Activated T-helper 1 cell treated with anti-CD3 and anti-CD28 coated beads, Interleukin-12 subunit alpha, Interleukin-12 subunit beta, Interleukin-2, Interleukin-4 antibody, amounts not matched to agents 30 ng/mL and 10 ng/mL and 1 ng/mL, durations not matched to agents 14 hours and 24 hours and 36 hours (primary cell): ENCODE measurements at regions not wholly inside any gene's neighbourhood (a gene's known extent, or its start where the extent isn't known, plus 50 kb on each side); places are given as distances from the start of the nearest gene placed in this dataset.

Source experiments
- DNase-seq: peaks from one replicate; pipeline ENCODE4 v3.0.0; 2021; ENCODE audit warnings: low spot score
- H3K27ac Mint-ChIP-seq: one replicate; pipeline ENCODE4 v1.8.0; 2021; ENCODE audit warnings: mild to moderate bottlenecking, mixed read lengths
- H3K27me3 Mint-ChIP-seq: one replicate; pipeline ENCODE4 v1.8.0; 2022; ENCODE audit warnings: mild to moderate bottlenecking, moderate library complexity, mixed read lengths; ENCODE audit not compliant: insufficient read depth
- H3K36me3 Mint-ChIP-seq: one replicate; pipeline ENCODE4 v1.8.0; 2021; ENCODE audit warnings: low read depth, mixed read lengths
- H3K4me1 Mint-ChIP-seq: one replicate; pipeline ENCODE4 v1.8.0; 2021; ENCODE audit warnings: low read depth, mixed read lengths
- H3K4me3 Mint-ChIP-seq: one replicate; pipeline ENCODE4 v1.8.0; 2021; ENCODE audit warnings: mild to moderate bottlenecking, moderate library complexity, mixed read lengths
- H3K9me3 Mint-ChIP-seq: one replicate; pipeline ENCODE4 v1.8.0; 2021; ENCODE audit warnings: mixed read lengths
- intact Hi-C: fragments of 100-400 bp; cut with micrococcal nuclease; formaldehyde crosslinking; loops from one replicate; pipeline ENCODE4 v1.15.1; 2024

DNA sequence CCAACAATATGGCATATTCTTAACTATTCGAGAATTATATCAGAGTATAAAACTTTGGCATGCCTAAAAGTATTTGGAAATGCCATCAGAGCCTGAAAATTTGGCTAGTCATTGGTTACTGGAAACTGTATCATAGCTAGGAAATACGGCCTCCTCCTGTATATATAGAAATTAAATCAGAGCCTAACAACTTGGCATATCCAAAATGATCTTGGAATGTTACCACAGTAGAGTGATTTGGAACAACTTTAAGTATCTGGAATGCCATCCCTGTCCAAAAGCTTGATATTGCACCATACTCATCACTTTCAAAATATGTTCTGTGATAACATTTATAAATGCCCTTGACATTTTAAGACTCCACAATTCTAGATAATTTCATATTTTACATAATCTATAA is 335.8 kb downstream of the SLITRK1 start:
- H3K27ac Mint-ChIP-seq = no peak overlapping the region
- no peaks in the 10 kb centered on the region for H3K4me1 Mint-ChIP-seq
- intact Hi-C loops = no loop called here
- DNase-seq = no peak
- peaks cover 12% of the 10 kb centered on the region for H3K9me3 Mint-ChIP-seq
- no peak overlapping the region for H3K4me3 Mint-ChIP-seq
- no peaks in the 10 kb centered on the region for H3K27me3 Mint-ChIP-seq
- H3K36me3 Mint-ChIP-seq = no peaks in the 10 kb centered on the region

DNA sequence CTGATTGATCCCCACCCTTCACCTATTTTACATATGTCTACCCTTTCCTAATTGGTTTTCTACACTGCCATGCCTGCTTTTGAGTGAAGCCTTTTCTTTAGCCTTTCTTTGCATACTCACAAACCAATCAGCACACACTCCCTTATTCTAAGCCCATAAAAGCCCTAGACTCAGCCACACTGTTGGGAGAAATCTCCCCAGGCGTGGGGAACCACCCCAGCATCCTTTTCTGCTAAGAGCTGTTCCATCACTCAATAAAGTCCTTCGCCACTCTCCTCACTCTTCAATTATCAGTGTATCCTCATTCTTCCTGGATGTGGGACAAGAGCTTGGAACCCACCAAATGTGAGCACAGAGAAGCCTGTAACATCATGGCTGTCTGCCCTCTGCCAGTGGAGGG is 343.6 kb downstream of the SLITRK1 start:
- H3K27me3 Mint-ChIP-seq = no peaks in the 10 kb centered on the region
- H3K9me3 Mint-ChIP-seq = peaks cover 37% of the 10 kb centered on the region
- no peaks in the 10 kb centered on the region for H3K36me3 Mint-ChIP-seq
- DNase-seq = no peak
- H3K27ac Mint-ChIP-seq = no peak overlapping the region
- H3K4me3 Mint-ChIP-seq = no peak overlapping the region
- intact Hi-C loops = no loop called here
- H3K4me1 Mint-ChIP-seq = no peaks in the 10 kb centered on the region

DNA sequence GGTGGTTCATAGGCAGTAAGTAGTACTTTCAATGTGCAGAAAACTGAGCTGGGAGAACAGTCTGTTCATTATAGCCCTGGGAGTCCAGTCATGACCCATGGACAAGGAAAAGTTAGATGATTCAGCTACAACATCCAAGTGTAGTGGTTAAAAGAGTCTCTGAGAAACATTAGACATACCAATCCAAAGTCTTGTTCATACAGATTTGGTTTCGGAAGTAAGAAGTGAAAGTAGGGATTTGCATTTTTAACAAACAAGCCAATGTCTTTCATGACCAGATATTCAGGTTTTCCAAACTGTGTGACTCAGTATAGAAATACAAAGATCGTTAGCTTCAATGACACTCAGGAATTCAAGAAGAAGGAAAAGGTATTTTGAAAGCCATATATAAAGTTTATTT is 345.3 kb downstream of the SLITRK1 start:
- Mint-ChIP-seq H3K4me3 (no peak overlapping the region), H3K27me3 (no peaks in the 10 kb centered on the region), H3K36me3 (no peaks in the 10 kb centered on the region), H3K27ac (no peak overlapping the region), H3K4me1 (no peaks in the 10 kb centered on the region), H3K9me3 (peaks cover 27% of the 10 kb centered on the region)
- no peak for DNase-seq
- intact Hi-C loops = no loop called here

GRCh38 chr13:83536153-83536552 is 346.1 kb downstream of the SLITRK1 start:
- no peaks in the 10 kb centered on the region for H3K4me1 Mint-ChIP-seq
- no peak overlapping the region for H3K4me3 Mint-ChIP-seq
- intact Hi-C loops = no loop called here
- no peaks in the 10 kb centered on the region for H3K36me3 Mint-ChIP-seq
- H3K27ac Mint-ChIP-seq = no peak overlapping the region
- no peaks in the 10 kb centered on the region for H3K27me3 Mint-ChIP-seq
- no peak for DNase-seq
- peaks cover 24% of the 10 kb centered on the region for H3K9me3 Mint-ChIP-seq

DNA sequence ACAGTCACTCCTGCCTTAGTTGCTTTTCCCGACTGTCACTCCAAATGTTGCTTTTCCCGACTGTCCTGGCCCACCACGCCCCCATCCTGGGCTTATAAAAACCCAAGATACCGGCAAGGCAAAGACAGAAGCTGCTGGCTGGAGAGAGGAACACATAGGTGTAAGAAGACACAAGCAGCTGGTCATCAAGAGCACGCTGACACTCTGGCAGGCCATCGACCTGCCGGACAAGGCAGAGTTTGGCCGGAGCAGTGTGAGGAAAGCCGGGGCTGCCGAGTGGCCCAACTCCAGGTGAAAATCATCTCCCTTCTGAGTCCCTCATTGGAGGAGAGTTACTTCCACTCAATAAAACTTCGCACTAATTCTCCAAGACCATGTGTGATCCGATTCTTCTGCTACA is 349.5 kb downstream of the SLITRK1 start:
- H3K27ac Mint-ChIP-seq = no peak overlapping the region

DNA sequence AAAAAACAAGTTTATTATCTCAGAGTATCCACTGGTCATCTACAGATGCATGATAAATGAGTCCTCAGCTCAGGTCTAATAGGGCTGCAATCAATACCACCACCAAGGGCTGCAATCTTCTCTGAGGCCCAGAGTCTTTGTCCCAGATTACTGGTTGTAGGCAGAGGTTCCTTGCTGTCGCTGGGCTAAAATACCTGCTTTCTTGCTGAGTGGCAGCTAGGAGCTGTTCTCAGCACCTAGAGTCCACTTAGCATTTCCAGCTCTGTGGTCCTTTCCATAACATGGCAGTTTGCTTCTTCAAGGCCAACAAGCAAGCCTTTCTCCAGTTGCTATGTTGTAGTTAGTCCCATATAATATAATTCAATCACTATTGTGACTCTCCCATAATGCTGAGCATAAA is 351.3 kb downstream of the SLITRK1 start:
- Mint-ChIP-seq H3K27me3 (no peaks in the 10 kb centered on the region), H3K4me3 (no peak overlapping the region), H3K4me1 (no peaks in the 10 kb centered on the region), H3K9me3 (peaks cover 9% of the 10 kb centered on the region), H3K27ac (no peak overlapping the region), H3K36me3 (no peaks in the 10 kb centered on the region)
- no peak for DNase-seq
- intact Hi-C loops = no loop called here

More for the DNA sequence above, 349.5 kb downstream of the SLITRK1 start:
- Mint-ChIP-seq H3K27me3 (no peaks in the 10 kb centered on the region), H3K4me1 (no peaks in the 10 kb centered on the region), H3K9me3 (peaks cover 20% of the 10 kb centered on the region), H3K36me3 (no peaks in the 10 kb centered on the region), H3K4me3 (no peak overlapping the region)
- no peak for DNase-seq
- intact Hi-C loops = no loop called here

GRCh38 chr13:83516781-83517180 is 365.5 kb downstream of the SLITRK1 start:
- H3K27me3 Mint-ChIP-seq = no peaks in the 10 kb centered on the region
- H3K4me1 Mint-ChIP-seq = no peaks in the 10 kb centered on the region
- H3K4me3 Mint-ChIP-seq = no peak overlapping the region
- H3K9me3 Mint-ChIP-seq = peaks cover 19% of the 10 kb centered on the region
- no peaks in the 10 kb centered on the region for H3K36me3 Mint-ChIP-seq
- intact Hi-C loops = no loop called here
- DNase-seq = no peak
- no peak overlapping the region for H3K27ac Mint-ChIP-seq

DNA sequence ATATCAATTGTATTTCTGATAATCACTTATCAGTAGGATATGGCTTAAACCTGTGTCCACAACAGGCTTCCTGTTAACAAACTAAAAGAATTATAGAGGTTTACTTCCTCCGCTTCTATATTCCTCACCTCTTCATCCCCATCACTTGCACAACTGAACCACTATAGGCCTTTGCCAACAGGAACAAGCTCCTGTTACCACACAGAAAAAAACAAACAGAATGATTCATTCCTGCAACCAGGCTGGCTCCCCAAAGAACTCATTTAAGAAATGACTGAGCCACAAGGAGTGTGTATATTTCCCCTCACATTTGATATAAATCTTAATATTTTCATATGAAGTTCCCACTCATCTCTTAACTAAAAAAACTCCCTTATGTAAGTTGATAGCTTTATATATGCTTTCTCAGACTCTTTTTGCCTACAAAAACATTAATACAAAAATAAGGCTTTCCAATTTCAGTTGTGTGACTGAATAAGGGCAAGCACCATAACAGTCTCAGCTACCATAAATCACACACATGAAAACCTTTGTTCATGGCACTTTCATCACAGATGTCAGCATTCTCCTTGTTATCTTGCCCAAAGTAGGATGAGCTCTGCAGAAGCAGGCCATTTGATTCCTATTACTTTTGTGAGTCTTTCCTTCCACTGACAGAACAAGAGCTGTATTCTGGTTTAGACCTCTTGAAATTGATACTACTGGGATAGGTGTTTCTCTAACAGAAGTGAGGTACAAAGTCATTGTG is 366.8 kb downstream of the SLITRK1 start:
- Mint-ChIP-seq H3K27ac (no peak overlapping the region), H3K9me3 (peaks cover 27% of the 10 kb centered on the region), H3K36me3 (no peaks in the 10 kb centered on the region), H3K4me3 (no peak overlapping the region), H3K27me3 (no peaks in the 10 kb centered on the region), H3K4me1 (no peaks in the 10 kb centered on the region)
- DNase-seq = no peak
- intact Hi-C loops = no loop called here

DNA sequence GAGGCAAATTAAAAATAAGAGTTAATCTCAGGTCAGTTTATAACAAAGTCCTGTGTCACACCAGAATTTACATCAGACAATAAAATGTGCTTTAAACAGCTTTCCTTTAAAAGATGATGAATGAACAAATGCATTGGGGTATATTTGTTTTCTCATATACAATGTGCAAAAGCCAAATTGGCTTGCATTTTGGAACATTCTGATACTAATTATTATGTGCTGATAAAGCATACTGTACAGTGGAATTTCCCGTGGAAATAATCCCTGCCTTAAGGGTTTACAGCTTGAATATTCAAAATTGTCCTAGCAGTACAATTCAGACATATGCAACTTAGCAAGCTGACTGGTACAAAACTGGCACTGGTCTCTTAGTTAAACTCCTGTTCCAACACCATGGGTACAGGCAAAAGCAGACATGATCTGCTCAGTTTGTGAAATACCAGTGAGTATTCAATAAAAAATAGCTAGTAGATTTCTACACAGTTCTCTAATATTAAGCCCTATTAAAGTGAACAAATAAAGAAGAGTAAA is 373.4 kb downstream of the SLITRK1 start:
- H3K27me3 Mint-ChIP-seq = no peaks in the 10 kb centered on the region
- H3K36me3 Mint-ChIP-seq = no peaks in the 10 kb centered on the region
- H3K9me3 Mint-ChIP-seq = peaks cover 12% of the 10 kb centered on the region
- intact Hi-C loops = no loop called here
- no peak overlapping the region for H3K4me3 Mint-ChIP-seq
- no peaks in the 10 kb centered on the region for H3K4me1 Mint-ChIP-seq
- DNase-seq = no peak
- H3K27ac Mint-ChIP-seq = no peak overlapping the region

- no peak overlapping the region for H3K27ac Mint-ChIP-seq
- no peaks in the 10 kb centered on the region for H3K4me1 Mint-ChIP-seq
- intact Hi-C loops = loop anchor here (5.0 kb wide), 1 partner anchor 211 kb away; no protein-coding TSS in a partner anchor
- peaks cover 17% of the 10 kb centered on the region for H3K9me3 Mint-ChIP-seq
- no peaks in the 10 kb centered on the region for H3K36me3 Mint-ChIP-seq
- H3K4me3 Mint-ChIP-seq = no peak overlapping the region
- H3K27me3 Mint-ChIP-seq = no peaks in the 10 kb centered on the region
- no peak for DNase-seq
Measured at GRCh38 chr13:83503424-83503823, 378.9 kb downstream of the SLITRK1 start.

DNA sequence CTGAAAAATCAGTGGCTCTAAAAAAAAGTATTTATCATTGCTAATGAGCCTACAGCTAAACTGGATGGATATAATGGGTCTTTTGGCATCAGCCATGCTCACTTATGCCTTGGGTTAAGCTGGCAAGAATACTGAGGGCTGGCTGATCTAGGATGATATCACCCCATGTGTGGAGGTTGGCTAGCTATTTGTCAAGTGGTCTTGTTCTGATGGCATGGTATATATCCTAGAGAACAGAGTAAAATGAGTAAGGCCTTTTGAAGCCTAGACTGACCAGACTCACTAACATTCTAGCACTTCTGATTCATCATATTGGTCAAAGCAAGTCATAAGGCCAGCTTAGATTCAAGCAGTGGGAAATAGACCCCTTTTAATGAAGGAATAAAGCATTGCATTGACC is 383.0 kb downstream of the SLITRK1 start:
- Mint-ChIP-seq H3K27me3 (no peaks in the 10 kb centered on the region), H3K4me3 (no peak overlapping the region), H3K9me3 (peaks cover 27% of the 10 kb centered on the region), H3K27ac (no peak overlapping the region), H3K4me1 (no peaks in the 10 kb centered on the region), H3K36me3 (no peaks in the 10 kb centered on the region)
- no peak for DNase-seq
- intact Hi-C loops = no loop called here

- Mint-ChIP-seq H3K36me3 (no peaks in the 10 kb centered on the region), H3K4me3 (no peak overlapping the region), H3K4me1 (no peaks in the 10 kb centered on the region), H3K9me3 (peaks cover 27% of the 10 kb centered on the region), H3K27ac (no peak overlapping the region), H3K27me3 (no peaks in the 10 kb centered on the region)
- intact Hi-C loops = no loop called here
- DNase-seq = no peak
Measured at GRCh38 chr13:83498481-83499190, 383.6 kb downstream of the SLITRK1 start.

GRCh38 chr13:83498045-83498444 is 384.2 kb downstream of the SLITRK1 start:
- H3K27me3 Mint-ChIP-seq = no peaks in the 10 kb centered on the region
- no peak overlapping the region for H3K27ac Mint-ChIP-seq
- no peaks in the 10 kb centered on the region for H3K36me3 Mint-ChIP-seq
- no peaks in the 10 kb centered on the region for H3K4me1 Mint-ChIP-seq
- H3K9me3 Mint-ChIP-seq = peaks cover 27% of the 10 kb centered on the region
- no peak for DNase-seq
- H3K4me3 Mint-ChIP-seq = no peak overlapping the region
- intact Hi-C loops = no loop called here
